Astrocyte of the spinal cord (primary cell): ENCODE measurements at regions not wholly inside any gene's neighbourhood (a gene's known extent, or its start where the extent isn't known, plus 50 kb on each side); places are given as distances from the start of the nearest gene placed in this dataset.

ENCODE experiments used
- DNase-seq: peaks from one replicate; pipeline ENCODE4 v3.0.0; 2011; ENCODE audit warnings: low read depth, low spot score
- H3K4me3 ChIP-seq: 2 replicates; pipeline ENCODE4 v1.5.1; 2011; ENCODE audit warnings: low read depth, mild to moderate bottlenecking, low read length, moderate library complexity
- in situ Hi-C: cut with HindIII; loops from 2 replicates; pipeline ENCODE4 v1.10.0; 2017; ENCODE audit warnings: low sequenced_read_pairs
- TF ChIP-seq, protein P1 (sequence below): IDR thresholded peaks from 2 replicates; pipeline ENCODE4 v1.5.1; 2012; ENCODE audit warnings: low read depth, mild to moderate bottlenecking, low read length, inconsistent platforms

DNA sequence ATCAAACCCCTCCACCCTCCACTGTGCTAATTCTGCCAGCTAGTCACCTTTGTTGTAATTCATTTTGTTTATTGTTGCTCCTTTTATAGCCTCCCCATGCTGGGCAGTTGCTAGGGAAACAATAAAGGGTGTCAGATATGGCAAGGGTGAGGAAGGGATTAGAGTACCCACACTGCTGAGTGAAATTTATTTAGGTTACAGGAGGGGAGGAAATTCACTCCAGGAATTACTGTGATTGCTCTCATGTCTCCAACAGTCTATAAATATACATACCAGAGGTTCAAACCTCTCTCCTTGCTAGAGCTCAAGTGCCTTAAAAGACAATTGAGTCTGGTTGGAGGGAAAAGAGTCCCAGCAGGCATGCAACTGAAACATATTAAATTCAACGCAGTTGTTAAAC is 90.6 kb upstream of the ADGRF1 start:
- DNase-seq: no peak
- in situ Hi-C loops: no loop called here
- TF ChIP-seq, protein P1, sequence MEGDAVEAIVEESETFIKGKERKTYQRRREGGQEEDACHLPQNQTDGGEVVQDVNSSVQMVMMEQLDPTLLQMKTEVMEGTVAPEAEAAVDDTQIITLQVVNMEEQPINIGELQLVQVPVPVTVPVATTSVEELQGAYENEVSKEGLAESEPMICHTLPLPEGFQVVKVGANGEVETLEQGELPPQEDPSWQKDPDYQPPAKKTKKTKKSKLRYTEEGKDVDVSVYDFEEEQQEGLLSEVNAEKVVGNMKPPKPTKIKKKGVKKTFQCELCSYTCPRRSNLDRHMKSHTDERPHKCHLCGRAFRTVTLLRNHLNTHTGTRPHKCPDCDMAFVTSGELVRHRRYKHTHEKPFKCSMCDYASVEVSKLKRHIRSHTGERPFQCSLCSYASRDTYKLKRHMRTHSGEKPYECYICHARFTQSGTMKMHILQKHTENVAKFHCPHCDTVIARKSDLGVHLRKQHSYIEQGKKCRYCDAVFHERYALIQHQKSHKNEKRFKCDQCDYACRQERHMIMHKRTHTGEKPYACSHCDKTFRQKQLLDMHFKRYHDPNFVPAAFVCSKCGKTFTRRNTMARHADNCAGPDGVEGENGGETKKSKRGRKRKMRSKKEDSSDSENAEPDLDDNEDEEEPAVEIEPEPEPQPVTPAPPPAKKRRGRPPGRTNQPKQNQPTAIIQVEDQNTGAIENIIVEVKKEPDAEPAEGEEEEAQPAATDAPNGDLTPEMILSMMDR: no peak
- no peak overlapping the region for H3K4me3 ChIP-seq

DNA sequence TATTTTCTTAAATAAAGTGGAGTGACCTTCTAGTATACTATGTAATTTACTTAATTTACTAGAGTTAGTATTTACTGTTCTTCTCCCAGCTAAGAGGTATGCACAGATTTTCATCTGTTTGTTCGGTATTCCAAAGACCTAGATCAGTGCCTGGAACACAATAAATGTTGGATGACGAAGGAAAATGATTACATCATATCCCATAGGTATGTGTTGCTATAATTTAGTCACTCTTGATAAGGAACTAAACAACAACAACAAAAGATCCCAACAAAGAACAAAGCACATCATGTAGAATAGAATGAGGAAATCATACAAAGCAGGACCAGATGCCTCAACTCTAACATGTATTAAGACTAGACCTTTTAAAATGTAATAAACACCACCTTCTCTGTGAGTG is 89.6 kb upstream of the ADGRF1 start:
- TF ChIP-seq, protein P1: no peak

DNA sequence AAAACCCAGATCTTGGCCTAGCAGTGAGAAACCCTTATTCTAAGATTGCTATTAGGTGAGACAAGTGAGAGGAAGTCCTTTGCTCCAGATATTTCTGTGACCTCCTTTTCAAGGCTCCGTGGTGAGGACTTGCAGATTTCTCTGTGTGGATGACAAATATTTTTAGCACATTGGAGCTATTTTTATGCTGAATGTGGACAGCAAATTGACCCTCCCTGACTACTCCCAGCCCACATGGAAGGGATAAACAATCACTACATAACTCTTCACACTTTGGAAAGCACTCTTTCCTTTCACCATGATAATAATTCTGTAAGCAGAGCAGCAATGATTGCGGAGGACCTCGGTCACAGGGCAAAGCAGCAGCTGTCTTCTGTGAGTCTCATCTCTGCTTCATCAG is 88.0 kb upstream of the ADGRF1 start:
- in situ Hi-C loops: no loop called here
- no peak for DNase-seq
- H3K4me3 ChIP-seq: no peak overlapping the region
- TF ChIP-seq, protein P1: no peak

More for the DNA sequence above, 89.6 kb upstream of the ADGRF1 start:
- no peak overlapping the region for H3K4me3 ChIP-seq
- in situ Hi-C loops: no loop called here
- no peak for DNase-seq

DNA sequence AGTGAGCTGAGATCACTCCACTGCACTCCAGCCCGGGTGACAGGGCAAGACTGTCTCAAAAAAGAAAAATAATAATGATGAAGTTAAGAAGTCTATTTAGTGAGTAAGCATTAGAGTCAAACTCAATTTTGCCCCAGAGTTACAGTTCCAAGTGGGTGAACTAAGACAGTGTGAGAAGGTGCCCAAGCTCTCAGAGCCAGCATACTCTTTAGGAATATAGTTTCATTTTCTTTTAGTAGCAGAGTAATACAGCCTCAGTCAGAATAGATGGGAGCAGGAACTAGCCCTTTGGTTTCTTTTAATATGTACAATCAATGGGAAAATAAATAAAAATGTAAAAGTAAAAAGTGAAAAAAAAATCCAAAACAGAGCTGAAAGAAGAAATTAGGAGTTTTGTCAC is 87.0 kb upstream of the ADGRF1 start:
- TF ChIP-seq, protein P1: no peak
- H3K4me3 ChIP-seq: no peak overlapping the region
- no peak for DNase-seq
- in situ Hi-C loops: no loop called here

DNA sequence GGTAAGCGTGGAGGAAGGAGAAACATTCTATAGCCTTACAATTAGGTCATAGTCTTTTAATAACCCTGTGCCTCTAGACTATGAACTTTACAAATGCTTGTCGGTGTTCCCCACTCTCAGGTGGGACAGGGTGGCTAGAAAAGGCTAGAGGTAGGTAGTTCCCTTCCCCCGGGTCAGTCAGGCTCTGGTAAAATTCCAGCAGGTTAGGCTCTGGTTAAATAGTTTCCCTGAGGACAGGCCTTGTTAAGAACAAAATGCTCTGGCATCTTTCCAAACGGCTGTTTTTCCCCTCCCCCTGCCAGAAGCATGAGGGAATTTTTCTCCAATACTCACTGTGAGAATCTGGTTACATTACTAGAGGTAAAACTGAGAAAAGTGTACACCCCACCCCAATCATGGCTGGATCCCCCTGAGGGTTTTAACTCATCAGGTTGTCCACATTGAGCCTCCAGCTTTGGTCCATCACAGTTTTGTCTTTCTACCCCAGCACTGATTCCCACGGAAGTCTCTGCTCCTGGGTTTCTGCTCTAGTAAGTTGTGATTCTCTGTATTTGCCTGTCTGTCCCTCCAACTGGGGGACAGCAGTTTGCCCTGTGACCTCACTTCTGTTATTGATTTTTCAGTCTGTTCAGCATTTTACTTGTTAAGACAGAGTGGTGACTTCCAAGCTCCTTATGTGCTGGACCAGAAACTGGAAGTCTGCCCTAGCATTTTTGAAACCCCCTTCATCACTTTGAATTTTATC is 84.7 kb upstream of the ADGRF1 start:
- no peak overlapping the region for H3K4me3 ChIP-seq
- in situ Hi-C loops: no loop called here
- DNase-seq: no peak
- TF ChIP-seq, protein P1: no peak

DNA sequence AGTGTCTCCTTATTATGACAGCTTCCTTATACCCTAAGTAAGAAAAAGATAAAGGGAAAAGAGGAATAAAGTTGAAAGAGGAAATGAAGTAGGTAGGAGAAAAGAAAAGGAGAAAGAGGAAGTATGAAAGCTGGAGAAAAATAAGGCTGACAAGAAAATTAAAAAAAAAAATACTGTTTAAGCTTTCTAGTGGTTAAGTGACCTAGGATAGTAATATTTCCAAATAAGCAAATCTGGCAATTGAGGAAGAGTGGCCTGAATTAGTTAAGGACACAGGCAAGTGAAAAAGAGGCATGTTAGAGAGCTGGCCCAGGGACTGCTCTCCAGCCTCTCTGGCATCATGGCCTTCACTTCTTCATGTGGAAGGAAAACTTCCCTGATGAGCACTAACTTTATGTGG is 76.5 kb upstream of the ADGRF1 start:
- TF ChIP-seq, protein P1: no peak
- in situ Hi-C loops: no loop called here
- DNase-seq: no peak
- H3K4me3 ChIP-seq: no peak overlapping the region
